Activated CD4-positive, alpha-beta T cell treated with anti-CD3 and anti-CD28 coated beads, Interleukin-2, amount 50 U/mL, for 16 hours (primary cell): ENCODE measurements at regions not wholly inside any gene's neighbourhood (a gene's known extent, or its start where the extent isn't known, plus 50 kb on each side); places are given as distances from the start of the nearest gene placed in this dataset.

ENCODE experiments used
- DNase-seq: peaks from one replicate; pipeline ENCODE4 v3.0.0-alpha.2; 2020

GRCh38 chrX:67780694-67781109 is 236.9 kb downstream of the AR start:
- peak; percentile 0 for DNase-seq

DNA sequence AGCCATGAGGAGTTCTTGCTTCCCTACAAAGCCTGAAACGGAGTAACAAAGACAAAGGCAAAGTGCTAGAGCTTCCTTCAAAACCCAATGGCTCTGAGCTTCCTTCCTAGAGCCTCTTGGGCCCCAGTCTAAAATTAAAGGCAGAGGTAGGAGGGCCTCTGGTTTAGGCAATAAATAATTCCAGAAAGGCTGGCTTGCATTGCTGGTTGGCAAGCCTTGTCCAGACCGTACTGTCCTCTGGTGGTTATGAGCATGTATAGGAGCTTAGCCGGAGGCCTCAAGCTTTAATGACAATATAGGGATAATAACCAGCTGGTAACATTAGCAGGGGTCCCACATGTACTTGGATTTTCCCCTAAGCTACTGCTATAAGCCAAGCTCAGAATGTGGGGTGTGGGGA is 237.3 kb downstream of the AR start:
- no peak for DNase-seq

DNA sequence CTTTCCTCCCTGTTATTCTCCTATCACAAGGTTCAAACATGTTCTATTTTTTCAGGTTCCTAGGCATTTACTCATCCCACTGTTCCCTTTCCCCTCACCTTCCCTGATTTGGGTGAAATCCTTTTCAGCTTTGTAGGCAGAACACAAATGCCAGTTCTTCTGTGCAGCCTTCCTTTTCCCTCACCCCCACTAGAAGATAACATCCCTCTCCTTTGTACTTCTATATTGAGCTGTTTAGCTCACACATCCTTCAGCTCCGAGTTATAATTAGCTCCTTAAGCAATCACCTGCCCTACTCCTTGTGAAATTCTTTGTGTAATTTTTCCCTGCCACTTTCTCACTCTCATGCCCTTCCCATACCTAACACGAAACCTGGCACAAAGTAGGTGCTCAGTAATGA is 240.9 kb downstream of the AR start:
- DNase-seq, result no peak

DNA sequence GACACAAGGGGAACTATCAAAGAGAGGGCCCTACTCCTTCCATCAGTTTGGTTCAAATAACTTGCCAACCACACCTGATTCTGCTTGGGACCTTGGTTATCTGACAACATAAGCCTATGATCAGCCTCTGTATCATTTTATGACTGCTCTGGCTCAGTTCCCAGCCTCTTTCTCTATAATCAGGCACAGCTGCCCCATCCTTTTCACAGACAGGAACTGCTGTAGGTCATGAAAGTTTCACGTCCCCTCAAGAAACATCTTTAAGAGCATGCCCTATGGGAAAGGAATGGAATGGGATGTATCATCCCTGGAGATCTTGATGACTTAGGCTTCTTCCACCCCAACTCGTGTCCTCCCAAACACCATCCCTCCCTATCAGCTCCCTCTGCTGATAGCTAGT is 243.4 kb downstream of the AR start:
- no peak for DNase-seq

- DNase-seq, result no peak
Observed at GRCh38 chrX:67789536-67789935, 245.7 kb downstream of the AR start.
